ENCODE measurements at regions not wholly inside any gene's neighbourhood (a gene's known extent, or its start where the extent isn't known, plus 50 kb on each side); places are given as distances from the start of the nearest gene placed in this dataset.

DNA sequence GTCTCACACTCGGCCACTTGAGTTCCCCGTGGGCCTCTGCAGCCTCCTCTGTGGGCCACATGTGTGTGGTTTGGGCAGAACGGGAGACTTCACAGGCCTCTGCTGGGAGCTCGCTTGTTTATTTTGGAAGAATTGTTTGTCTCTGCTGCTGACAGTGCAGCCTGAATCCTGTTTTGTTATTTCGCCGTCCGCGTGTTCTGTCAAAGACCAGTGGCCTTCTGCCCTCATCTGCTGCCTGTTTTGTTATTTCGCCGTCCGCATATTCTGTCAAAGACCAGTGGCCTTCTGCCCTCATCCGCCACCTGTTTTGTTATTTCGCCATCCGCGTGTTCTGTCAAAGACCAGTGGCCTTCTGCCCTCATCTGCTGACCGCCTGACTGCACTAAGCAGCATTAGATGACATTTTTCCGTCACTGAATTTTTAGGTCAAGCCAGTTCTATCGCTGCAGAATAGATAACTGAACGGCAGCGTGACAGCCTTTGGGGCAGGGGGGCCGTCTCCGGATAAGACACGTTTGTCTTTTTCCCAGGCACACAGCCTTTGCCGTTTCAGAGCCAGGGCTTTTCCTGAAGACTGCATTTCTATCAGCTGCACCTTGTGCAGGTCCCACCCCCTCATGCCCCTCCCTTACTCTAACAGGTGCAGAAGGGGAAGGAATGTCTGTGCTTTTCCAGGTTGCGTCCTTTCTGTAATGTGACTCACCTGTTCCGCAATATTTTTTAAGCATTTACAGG, 158.5 kb upstream of the AFDN start (continued):
- TF ChIP-seq, protein P1, sequence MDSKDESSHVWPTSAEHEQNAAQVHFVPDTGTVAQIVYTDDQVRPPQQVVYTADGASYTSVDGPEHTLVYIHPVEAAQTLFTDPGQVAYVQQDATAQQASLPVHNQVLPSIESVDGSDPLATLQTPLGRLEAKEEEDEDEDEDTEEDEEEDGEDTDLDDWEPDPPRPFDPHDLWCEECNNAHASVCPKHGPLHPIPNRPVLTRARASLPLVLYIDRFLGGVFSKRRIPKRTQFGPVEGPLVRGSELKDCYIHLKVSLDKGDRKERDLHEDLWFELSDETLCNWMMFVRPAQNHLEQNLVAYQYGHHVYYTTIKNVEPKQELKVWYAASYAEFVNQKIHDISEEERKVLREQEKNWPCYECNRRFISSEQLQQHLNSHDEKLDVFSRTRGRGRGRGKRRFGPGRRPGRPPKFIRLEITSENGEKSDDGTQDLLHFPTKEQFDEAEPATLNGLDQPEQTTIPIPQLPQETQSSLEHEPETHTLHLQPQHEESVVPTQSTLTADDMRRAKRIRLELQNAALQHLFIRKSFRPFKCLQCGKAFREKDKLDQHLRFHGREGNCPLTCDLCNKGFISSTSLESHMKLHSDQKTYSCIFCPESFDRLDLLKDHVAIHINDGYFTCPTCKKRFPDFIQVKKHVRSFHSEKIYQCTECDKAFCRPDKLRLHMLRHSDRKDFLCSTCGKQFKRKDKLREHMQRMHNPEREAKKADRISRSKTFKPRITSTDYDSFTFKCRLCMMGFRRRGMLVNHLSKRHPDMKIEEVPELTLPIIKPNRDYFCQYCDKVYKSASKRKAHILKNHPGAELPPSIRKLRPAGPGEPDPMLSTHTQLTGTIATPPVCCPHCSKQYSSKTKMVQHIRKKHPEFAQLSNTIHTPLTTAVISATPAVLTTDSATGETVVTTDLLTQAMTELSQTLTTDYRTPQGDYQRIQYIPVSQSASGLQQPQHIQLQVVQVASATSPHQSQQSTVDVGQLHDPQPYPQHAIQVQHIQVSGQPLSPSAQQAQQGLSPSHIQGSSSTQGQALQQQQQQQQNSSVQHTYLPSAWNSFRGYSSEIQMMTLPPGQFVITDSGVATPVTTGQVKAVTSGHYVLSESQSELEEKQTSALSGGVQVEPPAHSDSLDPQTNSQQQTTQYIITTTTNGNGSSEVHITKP (CRISPR knock-in tag; IDR thresholded peaks at IDR 0.05; ENCODE audit: low read depth), result peak; percentile 33; the same call in 1 of the 2 replicates
- TF ChIP-seq, protein P2, sequence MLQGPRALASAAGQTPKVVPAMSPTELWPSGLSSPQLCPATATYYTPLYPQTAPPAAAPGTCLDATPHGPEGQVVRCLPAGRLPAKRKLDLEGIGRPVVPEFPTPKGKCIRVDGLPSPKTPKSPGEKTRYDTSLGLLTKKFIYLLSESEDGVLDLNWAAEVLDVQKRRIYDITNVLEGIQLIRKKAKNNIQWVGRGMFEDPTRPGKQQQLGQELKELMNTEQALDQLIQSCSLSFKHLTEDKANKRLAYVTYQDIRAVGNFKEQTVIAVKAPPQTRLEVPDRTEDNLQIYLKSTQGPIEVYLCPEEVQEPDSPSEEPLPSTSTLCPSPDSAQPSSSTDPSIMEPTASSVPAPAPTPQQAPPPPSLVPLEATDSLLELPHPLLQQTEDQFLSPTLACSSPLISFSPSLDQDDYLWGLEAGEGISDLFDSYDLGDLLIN (CRISPR knock-in tag; IDR thresholded peaks at IDR 0.05; ENCODE audit: borderline replicate concordance), result no peak
- TF ChIP-seq ZFY (CRISPR knock-in tag; IDR thresholded peaks at IDR 0.05) (peak; percentile 77), POLR2AphosphoS2 (IDR thresholded peaks at IDR 0.05; ENCODE audit: low read depth, low read length) (no peak), SUZ12 (IDR thresholded peaks at IDR 0.05; ENCODE audit: low read depth, low read length) (no peak), DDIT3 (CRISPR knock-in tag; IDR thresholded peaks at IDR 0.05) (no peak), TERF1 (CRISPR knock-in tag; IDR thresholded peaks at IDR 0.05) (no peak), FOSL2 (CRISPR knock-in tag; IDR thresholded peaks at IDR 0.05) (peak; percentile 71), PHF21A (CRISPR knock-in tag; IDR thresholded peaks at IDR 0.05) (peak; percentile 100), CEBPG (CRISPR knock-in tag; IDR thresholded peaks at IDR 0.05) (peak; percentile 92), TEAD3 (CRISPR knock-in tag; optimal IDR thresholded peaks at IDR 0.05; ENCODE audit: borderline replicate concordance) (peak; percentile 86), ZNF577 (CRISPR knock-in tag; IDR thresholded peaks at IDR 0.05; ENCODE audit: borderline replicate concordance, low read depth) (no peak), CSRNP2 (CRISPR knock-in tag; conservative IDR thresholded peaks at IDR 0.05; ENCODE audit: low read depth) (no peak), HES4 (CRISPR knock-in tag; IDR thresholded peaks at IDR 0.05; ENCODE audit: borderline replicate concordance) (peak; percentile 73; the same call in 1 of the 2 replicates), SRSF9 (IDR thresholded peaks at IDR 0.05; ENCODE audit: borderline replicate concordance, insufficient read depth, low read depth, low read length, poor library complexity, severe bottlenecking) (no peak), ZNF333 (CRISPR knock-in tag; IDR thresholded peaks at IDR 0.05; ENCODE audit: borderline replicate concordance) (0 out of 2 replicates have a peak, but pooled peaks have one; percentile 29), NCOR1 (IDR thresholded peaks at IDR 0.05; ENCODE audit: borderline replicate concordance, low read length) (peak; percentile 91; the same call in 1 of the 2 replicates)
- TF ChIP-seq, protein P3, sequence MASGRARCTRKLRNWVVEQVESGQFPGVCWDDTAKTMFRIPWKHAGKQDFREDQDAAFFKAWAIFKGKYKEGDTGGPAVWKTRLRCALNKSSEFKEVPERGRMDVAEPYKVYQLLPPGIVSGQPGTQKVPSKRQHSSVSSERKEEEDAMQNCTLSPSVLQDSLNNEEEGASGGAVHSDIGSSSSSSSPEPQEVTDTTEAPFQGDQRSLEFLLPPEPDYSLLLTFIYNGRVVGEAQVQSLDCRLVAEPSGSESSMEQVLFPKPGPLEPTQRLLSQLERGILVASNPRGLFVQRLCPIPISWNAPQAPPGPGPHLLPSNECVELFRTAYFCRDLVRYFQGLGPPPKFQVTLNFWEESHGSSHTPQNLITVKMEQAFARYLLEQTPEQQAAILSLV (CRISPR knock-in tag; IDR thresholded peaks at IDR 0.05; ENCODE audit: borderline replicate concordance), result peak; percentile 90; the same call in 1 of the 2 replicates
- TF ChIP-seq, protein P4, sequence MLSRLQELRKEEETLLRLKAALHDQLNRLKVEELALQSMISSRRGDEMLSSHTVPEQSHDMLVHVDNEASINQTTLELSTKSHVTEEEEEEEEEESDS (CRISPR knock-in tag; IDR thresholded peaks at IDR 0.05; ENCODE audit: borderline replicate concordance), result no peak
